Erythroblast (primary cell): ENCODE measurements at regions not wholly inside any gene's neighbourhood (a gene's known extent, or its start where the extent isn't known, plus 50 kb on each side); places are given as distances from the start of the nearest gene placed in this dataset.

ENCODE experiments used
- GATA1 ChIP-seq: IDR thresholded peaks from 2 replicates; pipeline ENCODE4 v1.6.1; 2011; ENCODE audit warnings: low read depth, mild to moderate bottlenecking, control low read depth, low read length, moderate library complexity
- POLR2A ChIP-seq: IDR thresholded peaks from 2 replicates; pipeline ENCODE4 v1.6.1; 2011; ENCODE audit warnings: mild to moderate bottlenecking, low read length

- TF ChIP-seq POLR2A = no peak
- TF ChIP-seq GATA1 = no peak
Observed at GRCh38 chr7:51827631-51828030, 511.0 kb upstream of the COBL start.
